Stimulated activated effector memory CD8-positive, alpha-beta T cell treated with anti-CD3 and anti-CD28 coated beads, Interleukin-12 subunit alpha, Interleukin-12 subunit beta, amount 100 ng/mL, for 72 hours (primary cell): ENCODE measurements at regions not wholly inside any gene's neighbourhood (a gene's known extent, or its start where the extent isn't known, plus 50 kb on each side); places are given as distances from the start of the nearest gene placed in this dataset.
"Not testable (repeated sequence)": the region's sequence is repeated elsewhere in the genome, so short reads cannot be mapped to it uniquely, and the experiment has no call there.

Experiments used
- ATAC-seq: fragments of 150-1000 bp; cut with Tn5 transposase; 2 replicates; pipeline ENCODE4 v1.10.0; 2021
- DNase-seq, 2 donors: peaks; one replicate each; pipeline ENCODE4 v3.0.0; 2021 to 2022; ENCODE audit warnings: low spot score in 2 of 2
- H3K27ac Mint-ChIP-seq: one replicate; pipeline ENCODE4 v1.8.0; 2022; ENCODE audit warnings: mild to moderate bottlenecking, mixed read lengths
- H3K36me3 Mint-ChIP-seq: one replicate; pipeline ENCODE4 v1.8.0; 2022; ENCODE audit warnings: mild to moderate bottlenecking, mixed read lengths
- H3K4me1 Mint-ChIP-seq: one replicate; pipeline ENCODE4 v1.8.0; 2022; ENCODE audit warnings: mixed read lengths
- H3K4me3 Mint-ChIP-seq: one replicate; pipeline ENCODE4 v1.8.0; 2022; ENCODE audit warnings: mild to moderate bottlenecking, mixed read lengths
- H3K9me3 Mint-ChIP-seq: one replicate; pipeline ENCODE4 v1.8.0; 2022; ENCODE audit warnings: mixed read lengths

DNA sequence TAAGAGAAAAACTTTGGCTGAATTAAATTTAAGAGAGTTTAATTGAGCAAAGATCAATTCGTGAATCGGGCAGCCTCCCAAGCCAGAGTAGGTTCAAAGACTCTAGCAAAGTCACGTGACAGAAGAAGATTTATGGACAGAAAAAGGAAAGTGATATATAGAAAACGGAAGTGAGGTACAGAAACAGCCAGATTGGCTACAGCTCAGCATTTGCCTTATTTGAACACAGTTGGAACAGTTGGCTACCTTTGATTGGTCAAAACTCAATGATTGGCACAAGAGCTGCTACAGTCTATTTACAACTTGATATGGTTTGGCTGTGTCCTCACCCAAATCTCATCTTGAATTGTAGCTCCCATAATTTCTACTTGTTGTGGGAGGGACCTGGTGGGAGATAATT is 102.6 kb downstream of the PLG start:
- no peaks in the 10 kb centered on the region for H3K36me3 Mint-ChIP-seq
- ATAC-seq = no peak
- H3K4me1 Mint-ChIP-seq = no peaks in the 10 kb centered on the region
- no peaks in the 10 kb centered on the region for H3K9me3 Mint-ChIP-seq
- no peak overlapping the region for H3K27ac Mint-ChIP-seq
- no peak for DNase-seq
- H3K4me3 Mint-ChIP-seq = no peak overlapping the region

DNA sequence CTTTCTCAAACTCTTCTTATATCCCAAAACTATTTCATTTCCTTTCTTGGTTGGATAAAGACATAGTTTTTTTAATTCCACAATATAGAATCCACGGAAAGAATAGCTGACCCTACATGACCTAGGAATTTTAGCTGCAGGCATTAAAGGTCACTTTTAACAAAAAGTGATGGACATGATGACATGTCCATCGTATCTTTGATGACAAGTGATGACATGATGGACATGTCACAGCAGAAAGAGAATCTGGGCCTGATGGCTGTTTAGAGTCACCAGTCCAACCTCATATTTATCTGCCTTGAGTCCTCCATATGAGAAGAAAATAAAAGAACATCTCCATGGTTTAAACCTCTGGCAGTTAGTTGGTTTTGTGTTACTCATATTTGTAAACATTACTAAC is 106.2 kb downstream of the PLG start:
- no peak overlapping the region for H3K4me3 Mint-ChIP-seq
- DNase-seq = no peak
- no peak for ATAC-seq
- H3K9me3 Mint-ChIP-seq = no peaks in the 10 kb centered on the region
- H3K36me3 Mint-ChIP-seq = no peaks in the 10 kb centered on the region
- H3K4me1 Mint-ChIP-seq = no peaks in the 10 kb centered on the region
- no peak overlapping the region for H3K27ac Mint-ChIP-seq

DNA sequence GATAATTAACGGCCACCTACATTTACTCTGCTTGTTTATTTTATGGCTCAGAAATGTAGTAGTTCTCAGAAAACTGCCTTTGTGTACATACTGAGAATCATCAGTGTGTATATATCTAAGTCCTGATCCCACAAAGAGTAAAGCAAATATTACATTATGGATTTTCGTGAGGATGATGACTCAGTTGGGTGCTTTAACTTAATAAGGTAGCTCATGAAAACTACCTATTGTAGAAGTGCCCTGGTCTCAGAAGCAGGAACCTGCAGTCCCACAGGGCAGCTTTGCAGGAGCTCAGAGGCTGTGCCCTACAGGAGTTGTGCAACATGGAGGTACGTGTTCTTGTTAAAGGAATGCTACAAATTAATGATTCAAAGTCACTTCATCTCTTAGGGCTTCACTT is 108.2 kb downstream of the PLG start:
- no peak overlapping the region for H3K27ac Mint-ChIP-seq

DNA sequence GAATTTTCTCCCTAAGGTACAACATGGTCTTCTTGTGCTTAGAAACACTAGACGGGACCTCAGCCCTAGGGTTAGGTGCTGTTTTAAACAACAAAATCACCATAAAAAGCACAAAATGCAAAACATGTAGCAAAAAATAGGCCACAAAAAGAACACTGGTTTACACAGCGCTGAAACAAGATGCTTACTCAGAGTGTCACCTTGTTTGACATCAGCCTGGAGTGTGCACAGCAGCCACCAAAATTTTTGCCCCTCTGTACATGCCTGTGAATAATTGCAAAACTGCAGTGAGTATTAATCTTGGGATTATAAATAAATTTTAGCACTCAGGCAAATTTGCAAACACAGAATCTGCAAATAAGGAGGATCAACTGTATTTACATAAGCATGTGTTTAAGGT is 110.1 kb downstream of the PLG start:
- H3K27ac Mint-ChIP-seq = no peak overlapping the region
- DNase-seq = no peak
- no peak for ATAC-seq
- H3K4me3 Mint-ChIP-seq = no peak overlapping the region
- H3K9me3 Mint-ChIP-seq = no peaks in the 10 kb centered on the region
- no peaks in the 10 kb centered on the region for H3K36me3 Mint-ChIP-seq
- H3K4me1 Mint-ChIP-seq = no peaks in the 10 kb centered on the region

More for the DNA sequence above, 108.2 kb downstream of the PLG start:
- DNase-seq = no peak
- Mint-ChIP-seq H3K9me3 (no peaks in the 10 kb centered on the region), H3K4me1 (no peaks in the 10 kb centered on the region), H3K36me3 (no peaks in the 10 kb centered on the region), H3K4me3 (no peak overlapping the region)
- ATAC-seq = no peak

DNA sequence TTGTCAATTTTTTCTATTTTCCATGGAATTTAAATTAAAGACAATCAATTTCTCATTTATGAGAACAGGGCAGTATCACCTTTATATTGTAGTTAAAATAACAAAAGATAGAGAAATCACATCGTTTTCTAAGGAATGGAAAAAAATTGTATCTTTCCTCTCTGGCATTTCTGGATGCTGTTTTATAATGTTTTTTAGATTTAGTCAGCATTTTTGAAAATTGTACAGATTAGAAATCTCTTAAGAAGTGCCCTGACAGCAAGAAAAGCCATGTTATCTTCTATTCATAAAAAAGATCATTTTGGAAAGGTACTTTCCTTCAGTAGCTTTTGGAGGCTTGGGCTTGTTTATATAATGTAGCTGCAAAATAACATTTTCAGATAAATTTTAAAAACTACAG is 116.9 kb downstream of the PLG start:
- H3K36me3 Mint-ChIP-seq = no peaks in the 10 kb centered on the region
- no peak overlapping the region for H3K27ac Mint-ChIP-seq
- DNase-seq (no peak), ATAC-seq (no peak)
- H3K4me1 Mint-ChIP-seq = no peaks in the 10 kb centered on the region
- H3K4me3 Mint-ChIP-seq = no peak overlapping the region
- H3K9me3 Mint-ChIP-seq = peaks cover 15% of the 10 kb centered on the region

DNA sequence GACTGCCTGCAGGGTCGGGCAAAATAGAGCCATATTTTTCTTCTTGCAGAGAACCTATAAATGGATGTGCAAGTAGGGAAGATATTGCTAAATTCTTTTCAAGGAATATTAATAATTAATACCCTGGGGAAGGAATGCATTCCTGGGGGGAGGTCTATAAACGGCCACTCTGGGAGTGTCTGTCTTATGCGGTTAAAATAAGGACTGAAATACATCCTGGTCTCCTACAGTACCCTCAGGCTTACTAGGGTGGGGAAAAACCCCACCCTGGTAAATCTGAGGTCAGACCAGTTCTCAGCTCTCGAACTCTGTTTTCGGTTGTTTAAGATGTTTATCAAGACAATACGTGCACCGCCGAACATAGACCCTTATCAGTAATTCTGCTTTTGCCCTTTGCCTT is 118.6 kb downstream of the PLG start:
- not testable (repeated sequence) for H3K36me3 Mint-ChIP-seq, DNase-seq, H3K4me1 Mint-ChIP-seq, H3K4me3 Mint-ChIP-seq, ATAC-seq, H3K27ac Mint-ChIP-seq
- H3K9me3 Mint-ChIP-seq = peaks cover 15% of the 10 kb centered on the region

DNA sequence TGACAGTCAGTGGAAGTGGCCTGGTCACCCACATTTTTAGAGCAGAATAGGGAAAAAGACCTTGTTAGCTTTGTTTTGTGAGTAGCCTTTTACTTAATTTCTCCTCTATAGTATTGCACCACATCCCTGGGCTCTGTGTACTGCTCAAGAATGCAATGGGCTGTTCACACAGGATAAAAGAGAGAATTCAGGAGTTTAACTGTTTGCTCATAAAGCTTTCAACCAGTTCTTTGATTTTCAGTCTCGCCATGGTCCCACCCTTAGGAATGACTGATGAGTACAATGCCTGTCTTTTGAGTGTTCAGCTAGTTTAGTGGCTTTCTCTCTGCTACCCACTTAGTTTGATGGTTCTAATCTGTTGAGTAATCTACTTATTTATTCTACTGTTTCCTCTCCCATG is 129.7 kb downstream of the PLG start:
- Mint-ChIP-seq H3K4me3 (no peak overlapping the region), H3K4me1 (no peaks in the 10 kb centered on the region), H3K9me3 (no peaks in the 10 kb centered on the region), H3K27ac (no peak overlapping the region), H3K36me3 (no peaks in the 10 kb centered on the region)
- ATAC-seq (no peak), DNase-seq (no peak)

DNA sequence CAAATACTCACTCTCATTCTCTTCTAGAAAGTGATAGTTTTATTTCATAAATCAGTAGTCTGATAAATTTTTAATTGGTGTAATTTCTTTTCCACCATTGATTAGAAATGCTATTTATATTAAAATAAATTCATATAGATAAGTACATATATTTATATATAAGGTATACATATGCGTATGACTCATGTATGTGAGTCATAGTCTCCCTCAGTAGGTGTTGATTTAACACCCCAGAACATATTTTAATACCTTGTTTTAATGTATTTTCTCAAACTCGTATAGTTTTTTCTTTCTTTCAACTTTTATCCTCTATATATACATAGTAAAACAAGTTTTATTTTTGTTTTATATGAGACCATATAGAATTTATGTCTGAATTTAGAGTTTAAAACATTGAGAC is 130.4 kb downstream of the PLG start:
- DNase-seq (no peak), ATAC-seq (no peak)
- H3K36me3 Mint-ChIP-seq = no peaks in the 10 kb centered on the region
- no peaks in the 10 kb centered on the region for H3K4me1 Mint-ChIP-seq
- no peaks in the 10 kb centered on the region for H3K9me3 Mint-ChIP-seq
- H3K4me3 Mint-ChIP-seq = no peak overlapping the region
- no peak overlapping the region for H3K27ac Mint-ChIP-seq

DNA sequence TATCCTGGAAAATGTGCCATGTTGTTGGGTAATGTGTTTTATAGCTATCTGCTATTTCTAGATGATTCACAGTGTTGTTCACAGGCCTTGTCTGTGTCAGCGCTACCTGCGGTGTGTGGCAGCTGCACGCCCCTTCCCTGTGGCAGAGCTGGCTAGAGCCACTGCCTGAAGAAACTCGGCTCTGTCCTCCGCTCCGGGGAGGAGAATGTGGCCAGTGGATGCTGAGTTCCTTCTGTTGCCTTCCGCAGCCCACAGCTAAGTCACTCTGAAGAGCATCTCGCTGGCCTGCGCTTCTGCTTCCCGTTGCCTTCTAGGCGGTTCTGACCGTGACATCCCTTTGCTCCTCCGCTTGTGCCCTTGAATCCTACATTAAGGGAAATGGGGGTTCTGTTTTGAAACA is 135.1 kb downstream of the PLG start:
- H3K36me3 Mint-ChIP-seq = no peaks in the 10 kb centered on the region
- ATAC-seq (no peak), DNase-seq (no peak)
- no peaks in the 10 kb centered on the region for H3K9me3 Mint-ChIP-seq
- no peaks in the 10 kb centered on the region for H3K4me1 Mint-ChIP-seq
- H3K4me3 Mint-ChIP-seq = no peak overlapping the region
- no peak overlapping the region for H3K27ac Mint-ChIP-seq

DNA sequence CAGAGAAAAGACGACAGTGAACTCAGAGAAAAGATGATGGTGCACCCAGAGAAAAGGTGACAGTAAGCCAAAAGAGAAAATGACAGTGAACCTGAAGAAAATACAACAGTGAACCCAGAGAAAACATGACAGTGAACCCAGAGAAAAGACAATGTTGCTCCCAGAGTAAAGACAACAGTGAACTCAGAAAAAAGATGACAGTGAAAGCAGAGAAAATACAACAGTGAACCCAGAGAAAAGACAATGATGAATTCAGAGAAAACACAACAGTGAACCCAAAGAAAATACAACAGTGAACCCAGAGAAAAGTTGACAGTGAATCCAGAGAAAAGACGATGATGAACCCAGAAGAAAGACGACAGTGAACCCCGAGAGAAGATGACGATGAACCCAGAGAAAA is 140.5 kb upstream of the MAP3K4 start:
- DNase-seq = no peak
- H3K4me1 Mint-ChIP-seq = no peaks in the 10 kb centered on the region
- no peak for ATAC-seq
- H3K4me3 Mint-ChIP-seq = no peak overlapping the region
- no peaks in the 10 kb centered on the region for H3K36me3 Mint-ChIP-seq
- no peaks in the 10 kb centered on the region for H3K9me3 Mint-ChIP-seq
- no peak overlapping the region for H3K27ac Mint-ChIP-seq

DNA sequence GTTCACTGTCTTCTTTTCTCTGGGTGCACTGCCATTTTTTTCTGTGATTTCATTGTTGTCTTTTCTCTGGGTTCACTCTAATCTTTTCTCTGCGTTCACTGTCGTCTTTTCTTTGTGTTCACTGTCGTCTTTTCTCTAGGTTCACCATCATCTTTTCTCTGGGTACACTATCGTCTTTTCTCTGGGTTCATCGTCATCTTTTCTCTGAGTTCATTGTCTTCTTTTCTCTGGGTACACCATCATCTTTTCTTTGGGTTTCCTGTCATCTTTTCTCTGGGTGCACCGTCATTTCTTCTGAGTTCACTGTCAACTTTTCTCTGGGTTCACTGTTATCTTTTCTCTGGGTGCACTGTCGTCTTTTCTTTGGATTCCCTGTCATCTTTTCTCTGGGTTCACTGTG is 137.6 kb upstream of the MAP3K4 start:
- Mint-ChIP-seq H3K36me3 (no peaks in the 10 kb centered on the region), H3K27ac (no peak overlapping the region)
- ATAC-seq = no peak

DNA sequence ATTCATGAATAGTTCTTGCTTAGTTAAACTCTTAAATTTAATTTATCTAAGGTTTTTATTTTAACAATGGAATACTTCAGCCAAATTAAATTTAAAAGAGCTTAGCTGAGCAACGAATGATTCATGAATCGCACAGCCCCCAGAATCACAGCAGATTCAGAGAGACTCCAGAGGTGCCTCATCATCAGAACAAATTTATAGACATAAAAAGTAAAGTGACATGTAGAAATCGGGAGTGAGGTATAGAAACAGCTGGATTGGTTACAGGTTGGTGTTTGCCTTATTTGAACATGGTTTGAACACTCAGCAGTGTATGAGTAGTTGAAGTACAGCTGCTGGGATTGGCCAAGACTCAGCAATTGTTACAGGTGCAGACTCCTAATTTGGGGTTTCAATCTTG is 132.7 kb upstream of the MAP3K4 start:
- no peak overlapping the region for H3K27ac Mint-ChIP-seq
- DNase-seq (no peak), ATAC-seq (no peak)
- no peaks in the 10 kb centered on the region for H3K36me3 Mint-ChIP-seq
- no peaks in the 10 kb centered on the region for H3K4me1 Mint-ChIP-seq
- H3K9me3 Mint-ChIP-seq = no peaks in the 10 kb centered on the region
- no peak overlapping the region for H3K4me3 Mint-ChIP-seq

More for the DNA sequence above, 137.6 kb upstream of the MAP3K4 start:
- H3K9me3 Mint-ChIP-seq = no peaks in the 10 kb centered on the region
- no peak overlapping the region for H3K4me3 Mint-ChIP-seq
- H3K4me1 Mint-ChIP-seq = no peaks in the 10 kb centered on the region
- no peak for DNase-seq

DNA sequence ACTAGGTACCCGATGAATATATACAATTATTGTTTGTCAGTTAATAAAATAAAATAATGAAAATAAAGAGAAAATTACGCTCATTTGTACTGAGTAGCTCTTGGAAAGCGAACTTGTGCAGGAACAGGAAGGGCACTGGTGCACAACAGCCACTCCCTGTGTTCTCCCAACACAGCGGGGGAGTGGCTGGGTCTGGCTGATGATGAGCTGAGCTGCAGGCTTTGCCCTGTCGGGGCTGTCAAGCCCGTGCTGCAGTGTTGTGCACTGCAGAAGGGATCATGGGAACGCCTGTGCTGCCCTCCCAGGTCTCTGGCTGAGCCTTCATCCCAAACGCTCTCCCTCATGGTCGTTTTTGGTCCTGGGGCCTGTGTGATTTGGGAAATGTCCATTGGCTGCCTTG is 131.7 kb upstream of the MAP3K4 start:
- DNase-seq (no peak), ATAC-seq (no peak)
- Mint-ChIP-seq H3K4me1 (no peaks in the 10 kb centered on the region), H3K36me3 (no peaks in the 10 kb centered on the region), H3K27ac (no peak overlapping the region), H3K4me3 (no peak overlapping the region), H3K9me3 (no peaks in the 10 kb centered on the region)

DNA sequence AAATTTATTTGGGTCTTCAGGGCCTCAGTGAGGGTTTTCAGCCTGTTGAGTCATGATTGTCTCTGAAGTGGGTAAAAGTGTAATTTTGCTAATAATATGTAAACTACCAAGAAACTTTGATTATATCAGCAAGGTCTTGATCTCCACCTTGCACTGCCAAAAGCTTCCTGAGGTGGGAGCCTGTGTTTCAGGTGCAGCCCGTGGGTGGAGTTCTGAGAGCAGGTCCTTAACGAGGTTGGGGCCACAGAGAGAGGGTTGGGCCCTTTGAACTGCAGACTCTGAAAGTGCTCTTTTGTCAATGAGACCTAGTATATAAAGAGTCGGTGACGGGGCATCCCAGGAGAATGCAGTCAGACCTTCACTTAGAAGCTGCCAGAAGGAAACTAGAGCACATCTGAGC is 129.7 kb upstream of the MAP3K4 start:
- ATAC-seq = peak; percentile 7
- no peak for DNase-seq
- H3K27ac Mint-ChIP-seq = no peak overlapping the region
- H3K4me3 Mint-ChIP-seq = no peak overlapping the region
- H3K9me3 Mint-ChIP-seq = no peaks in the 10 kb centered on the region
- no peaks in the 10 kb centered on the region for H3K36me3 Mint-ChIP-seq
- H3K4me1 Mint-ChIP-seq = no peaks in the 10 kb centered on the region

DNA sequence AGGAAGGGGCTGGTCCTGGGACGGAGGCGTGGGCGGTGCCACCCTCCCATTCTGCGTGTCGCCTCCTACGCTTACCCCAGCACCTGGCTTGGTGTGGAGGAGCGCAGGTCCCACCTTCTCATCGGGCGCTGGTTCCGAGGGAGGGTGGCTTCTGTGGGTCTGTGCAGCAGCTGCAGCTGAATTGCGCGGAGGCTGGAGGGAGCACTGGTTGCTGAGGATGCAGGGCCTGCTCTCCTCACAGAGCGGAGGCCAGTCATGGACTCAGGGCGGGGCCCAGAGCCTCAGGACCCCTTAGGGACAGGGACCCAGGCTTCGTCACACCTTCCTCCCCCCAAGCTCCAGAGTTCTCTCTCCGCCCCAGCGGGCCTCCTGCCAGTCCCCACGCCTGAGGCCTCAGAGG is 127.8 kb upstream of the MAP3K4 start:
- ATAC-seq (peak; percentile 35), DNase-seq (no peak)
- no peaks in the 10 kb centered on the region for H3K36me3 Mint-ChIP-seq
- H3K9me3 Mint-ChIP-seq = no peaks in the 10 kb centered on the region
- H3K27ac Mint-ChIP-seq = no peak overlapping the region
- no peak overlapping the region for H3K4me3 Mint-ChIP-seq
- H3K4me1 Mint-ChIP-seq = no peaks in the 10 kb centered on the region

DNA sequence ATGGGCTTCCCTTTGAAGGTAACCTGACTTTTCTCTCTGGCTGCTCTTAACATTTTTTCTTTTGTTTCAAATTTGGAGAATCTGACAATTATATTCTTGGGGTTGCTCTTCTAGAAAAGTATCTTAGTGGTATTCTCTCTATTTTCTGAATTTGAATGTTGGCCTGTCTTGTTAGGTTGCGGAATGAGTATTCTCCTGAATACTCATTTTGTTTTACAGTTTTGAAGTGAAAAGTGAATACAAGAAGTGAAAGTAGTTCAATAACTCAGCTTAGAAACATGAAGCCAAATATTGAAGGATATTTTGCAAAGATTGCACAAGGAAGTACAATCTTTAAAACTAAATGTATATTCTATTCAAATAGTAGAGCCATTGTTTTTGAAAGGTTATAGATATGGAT is 120.2 kb upstream of the MAP3K4 start:
- H3K4me1 Mint-ChIP-seq = no peaks in the 10 kb centered on the region
- H3K36me3 Mint-ChIP-seq = no peaks in the 10 kb centered on the region
- no peak overlapping the region for H3K4me3 Mint-ChIP-seq
- no peak for DNase-seq
- H3K27ac Mint-ChIP-seq = no peak overlapping the region
- no peaks in the 10 kb centered on the region for H3K9me3 Mint-ChIP-seq
- no peak for ATAC-seq

DNA sequence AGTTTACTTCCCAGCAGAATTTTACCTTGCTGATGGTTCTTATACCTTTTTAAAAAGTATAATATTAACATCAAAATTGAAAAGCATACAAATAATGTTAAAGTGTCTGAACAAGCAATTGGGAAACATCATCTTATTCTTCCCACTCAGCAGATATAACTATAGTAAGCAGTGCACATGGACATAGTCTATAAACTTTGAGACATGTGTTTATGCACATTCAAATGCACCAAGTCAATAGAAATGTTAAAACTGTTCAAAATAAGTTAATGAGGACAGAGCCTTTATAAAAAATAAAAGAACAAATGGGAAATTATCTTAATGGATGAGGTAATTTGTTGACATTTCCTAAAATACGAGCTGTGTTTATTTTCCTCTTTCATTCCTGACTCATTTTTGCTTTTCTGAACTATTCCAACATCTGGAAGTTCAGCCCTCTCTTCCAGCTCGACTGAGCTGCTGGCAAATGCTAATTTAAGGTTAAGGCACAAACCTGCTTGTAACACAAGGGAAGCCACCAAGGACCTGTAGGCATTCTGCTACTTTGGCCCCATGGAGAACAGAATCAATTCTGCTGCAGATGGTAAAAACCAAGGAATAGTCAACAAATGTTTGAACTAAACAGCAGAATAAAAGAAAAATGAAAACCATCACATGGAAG is 110.3 kb upstream of the MAP3K4 start:
- Mint-ChIP-seq H3K36me3 (no peaks in the 10 kb centered on the region), H3K9me3 (no peaks in the 10 kb centered on the region), H3K4me1 (no peaks in the 10 kb centered on the region), H3K4me3 (no peak overlapping the region), H3K27ac (no peak overlapping the region)
- ATAC-seq (no peak), DNase-seq (no peak)
